A549 (cell line): ENCODE measurements at regions not wholly inside any gene's neighbourhood (a gene's known extent, or its start where the extent isn't known, plus 50 kb on each side); places are given as distances from the start of the nearest gene placed in this dataset.
"Not testable (repeated sequence)": the region's sequence is repeated elsewhere in the genome, so short reads cannot be mapped to it uniquely, and the experiment has no call there.

Source experiments
- BHLHE40 ChIP-seq: IDR thresholded peaks from 2 replicates; pipeline ENCODE4 v1.6.1; 2012; ENCODE audit warnings: low read depth, low read length, inconsistent platforms
- EP300 ChIP-seq, 2 experiments: fragments of >200 bp; sonication (Bioruptor Twin); formaldehyde crosslinking; IDR thresholded peaks; 2 replicates in 1 of 2; 3 replicates in 1 of 2; pipeline ENCODE4 v1.6.1; 2016 to 2017
- FOXS1 ChIP-seq: fragments of 250-450 bp; sonication (Bioruptor Pico); IDR thresholded peaks from 2 replicates; pipeline ENCODE4 v1.5.0; 2020; ENCODE audit warnings: mild to moderate bottlenecking, moderate library complexity
- MAX ChIP-seq: IDR thresholded peaks from 2 replicates; pipeline ENCODE4 v1.6.1; 2012
- RAD21 ChIP-seq, 2 experiments: fragments of >200 bp in 1 of 2; sonication (Bioruptor Twin) in 1 of 2; formaldehyde crosslinking in 1 of 2; IDR thresholded peaks in 1 of 2; conservative IDR thresholded peaks in 1 of 2; 2 replicates in 1 of 2; 3 replicates in 1 of 2; pipeline ENCODE4 v1.6.1; 2012 to 2018; ENCODE audit warnings: inconsistent platforms in 1 of 2
- REST ChIP-seq: fragments of 200-600 bp; sonication (generic); IDR thresholded peaks from 2 replicates; pipeline ENCODE4 v1.6.1; 2016; ENCODE audit warnings: antibody characterized with exemption, mild to moderate bottlenecking, moderate library complexity
- ZNF302 ChIP-seq: fragments of 250-450 bp; sonication (Bioruptor Pico); IDR thresholded peaks from 2 replicates; pipeline ENCODE4 v1.9.0; 2021; ENCODE audit warnings: inconsistent platforms, mild to moderate bottlenecking, moderate library complexity
- ZSCAN20 ChIP-seq: fragments of 250-450 bp; sonication (Bioruptor Pico); IDR thresholded peaks from 2 replicates; pipeline ENCODE4 v1.8.0; 2022; ENCODE audit warnings: mild to moderate bottlenecking, moderate library complexity
- TF ChIP-seq, protein P1 (sequence below): fragments of >200 bp; sonication (Bioruptor Twin); formaldehyde crosslinking; IDR thresholded peaks from 3 replicates; pipeline ENCODE4 v1.5.1; 2016

DNA sequence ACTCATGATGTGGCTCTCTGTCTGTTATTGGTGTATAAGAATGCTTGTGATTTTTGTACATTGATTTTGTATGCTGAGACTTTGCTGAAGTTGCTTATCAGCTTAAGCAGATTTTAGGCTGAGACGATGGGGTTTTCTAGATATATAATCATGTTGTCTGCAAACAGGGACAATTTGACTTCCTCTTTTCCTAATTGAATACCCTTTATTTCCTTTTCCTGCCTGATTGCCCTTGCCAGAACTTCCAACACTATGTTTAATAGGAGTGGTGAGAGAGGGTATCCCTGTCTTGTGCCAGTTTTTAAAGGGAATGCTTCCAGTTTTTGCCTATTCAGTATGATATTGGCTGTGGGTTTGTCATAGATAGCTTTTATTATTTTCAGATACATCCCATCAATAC lies 5271.3 kb upstream of the TPTE start:
- TF ChIP-seq BHLHE40; RAD21 (conservative IDR thresholded peaks at IDR 0.05 in 1 of 2, IDR thresholded peaks at IDR 0.05 in 1 of 2); FOXS1 (CRISPR knock-in tag); ZNF302 (CRISPR knock-in tag); MAX; ZSCAN20 (CRISPR knock-in tag); EP300 (IDR thresholded peaks at IDR 0.05); REST: not testable (repeated sequence)
- TF ChIP-seq, protein P1, sequence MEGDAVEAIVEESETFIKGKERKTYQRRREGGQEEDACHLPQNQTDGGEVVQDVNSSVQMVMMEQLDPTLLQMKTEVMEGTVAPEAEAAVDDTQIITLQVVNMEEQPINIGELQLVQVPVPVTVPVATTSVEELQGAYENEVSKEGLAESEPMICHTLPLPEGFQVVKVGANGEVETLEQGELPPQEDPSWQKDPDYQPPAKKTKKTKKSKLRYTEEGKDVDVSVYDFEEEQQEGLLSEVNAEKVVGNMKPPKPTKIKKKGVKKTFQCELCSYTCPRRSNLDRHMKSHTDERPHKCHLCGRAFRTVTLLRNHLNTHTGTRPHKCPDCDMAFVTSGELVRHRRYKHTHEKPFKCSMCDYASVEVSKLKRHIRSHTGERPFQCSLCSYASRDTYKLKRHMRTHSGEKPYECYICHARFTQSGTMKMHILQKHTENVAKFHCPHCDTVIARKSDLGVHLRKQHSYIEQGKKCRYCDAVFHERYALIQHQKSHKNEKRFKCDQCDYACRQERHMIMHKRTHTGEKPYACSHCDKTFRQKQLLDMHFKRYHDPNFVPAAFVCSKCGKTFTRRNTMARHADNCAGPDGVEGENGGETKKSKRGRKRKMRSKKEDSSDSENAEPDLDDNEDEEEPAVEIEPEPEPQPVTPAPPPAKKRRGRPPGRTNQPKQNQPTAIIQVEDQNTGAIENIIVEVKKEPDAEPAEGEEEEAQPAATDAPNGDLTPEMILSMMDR = not testable (repeated sequence)
